ENCODE measurements at regions not wholly inside any gene's neighbourhood (a gene's known extent, or its start where the extent isn't known, plus 50 kb on each side); places are given as distances from the start of the nearest gene placed in this dataset.

DNA sequence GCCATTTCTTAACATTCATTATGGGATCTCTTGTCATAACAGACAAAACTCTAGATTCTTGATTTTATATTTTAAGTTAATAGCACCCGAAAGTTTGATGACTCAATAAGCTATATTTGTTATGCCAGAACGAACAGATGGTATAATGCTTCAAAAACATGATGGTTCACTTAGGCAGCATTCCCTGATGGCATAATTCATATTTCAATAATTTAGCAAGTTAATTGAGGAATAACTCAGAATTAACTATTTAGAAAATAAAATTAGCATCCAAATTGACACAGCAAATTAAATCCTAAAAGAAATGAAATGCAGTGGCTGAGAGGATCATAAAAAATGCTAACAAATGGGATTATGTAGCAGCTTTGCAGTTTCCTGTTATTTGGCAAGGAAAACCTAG, 260.8 kb upstream of the MBL2 start:
- TF ChIP-seq, protein P1, sequence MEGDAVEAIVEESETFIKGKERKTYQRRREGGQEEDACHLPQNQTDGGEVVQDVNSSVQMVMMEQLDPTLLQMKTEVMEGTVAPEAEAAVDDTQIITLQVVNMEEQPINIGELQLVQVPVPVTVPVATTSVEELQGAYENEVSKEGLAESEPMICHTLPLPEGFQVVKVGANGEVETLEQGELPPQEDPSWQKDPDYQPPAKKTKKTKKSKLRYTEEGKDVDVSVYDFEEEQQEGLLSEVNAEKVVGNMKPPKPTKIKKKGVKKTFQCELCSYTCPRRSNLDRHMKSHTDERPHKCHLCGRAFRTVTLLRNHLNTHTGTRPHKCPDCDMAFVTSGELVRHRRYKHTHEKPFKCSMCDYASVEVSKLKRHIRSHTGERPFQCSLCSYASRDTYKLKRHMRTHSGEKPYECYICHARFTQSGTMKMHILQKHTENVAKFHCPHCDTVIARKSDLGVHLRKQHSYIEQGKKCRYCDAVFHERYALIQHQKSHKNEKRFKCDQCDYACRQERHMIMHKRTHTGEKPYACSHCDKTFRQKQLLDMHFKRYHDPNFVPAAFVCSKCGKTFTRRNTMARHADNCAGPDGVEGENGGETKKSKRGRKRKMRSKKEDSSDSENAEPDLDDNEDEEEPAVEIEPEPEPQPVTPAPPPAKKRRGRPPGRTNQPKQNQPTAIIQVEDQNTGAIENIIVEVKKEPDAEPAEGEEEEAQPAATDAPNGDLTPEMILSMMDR (IDR thresholded peaks at IDR 0.05) = no peak
- TF ChIP-seq ZFX (IDR thresholded peaks at IDR 0.05; ENCODE audit: borderline replicate concordance) = no peak

All from 22Rv1 (cell line).